Neural cell (in vitro differentiated cells): ENCODE measurements at regions not wholly inside any gene's neighbourhood (a gene's known extent, or its start where the extent isn't known, plus 50 kb on each side); places are given as distances from the start of the nearest gene placed in this dataset.

Experiments used
- CTCF ChIP-seq: fragments of 450-650 bp; IDR thresholded peaks from 2 replicates; pipeline ENCODE4 v1.5.1; 2014; ENCODE audit warnings: antibody characterized with exemption, mild to moderate bottlenecking, moderate library complexity; ENCODE audit not compliant: poor library complexity, severe bottlenecking
- POLR2AphosphoS5 ChIP-seq: IDR thresholded peaks from 2 replicates; pipeline ENCODE4 v1.6.1; 2012
- SMC3 ChIP-seq: fragments of 450-650 bp; conservative IDR thresholded peaks from 2 replicates; pipeline ENCODE4 v1.6.1; 2014; ENCODE audit warnings: antibody characterized with exemption, mild to moderate bottlenecking, moderate library complexity; ENCODE audit not compliant: poor library complexity

GRCh38 chr22:47357086-47357485 lies 594.6 kb downstream of the TBC1D22A start:
- TF ChIP-seq SMC3: no peak
- no peak for TF ChIP-seq CTCF
- TF ChIP-seq POLR2AphosphoS5: no peak
